Body of pancreas (tissue), 4 donors: ENCODE measurements at regions not wholly inside any gene's neighbourhood (a gene's known extent, or its start where the extent isn't known, plus 50 kb on each side); places are given as distances from the start of the nearest gene placed in this dataset.

Experiments
- ATAC-seq: fragments of 150-250 bp; one replicate; pipeline ENCODE4 v1.9.1; 2016
- DNase-seq, 4 donors: peaks; one replicate each; pipeline ENCODE4 v3.0.0-alpha.2; 2019
- H3K27ac ChIP-seq, 4 donors: fragments of 200-600 bp; sonication (generic); 1 replicate in 3 of 4; 2 replicates in 1 of 4; pipeline versions ENCODE4 v1.5.1 to v1.6.1; 2016 to 2019; ENCODE audit warnings: mild to moderate bottlenecking in 1 of 4, mixed read lengths in 1 of 4, moderate library complexity in 1 of 4
- H3K27me3 ChIP-seq, 2 donors: fragments of 200-600 bp; sonication (generic); one replicate each; pipeline ENCODE4 v1.6.0; 2016; ENCODE audit warnings: mild to moderate bottlenecking in 1 of 2
- H3K36me3 ChIP-seq, 2 donors: fragments of 200-600 bp; sonication (generic); replicated peaks in 1 of 2; 2 replicates each; pipeline ENCODE4 v1.5.1; 2016; ENCODE audit warnings: low read depth in 2 of 2; ENCODE audit not compliant: insufficient read depth in 1 of 2
- H3K4me1 ChIP-seq: fragments of 200-600 bp; sonication (generic); one replicate; pipeline ENCODE4 v1.6.0; 2016
- H3K4me3 ChIP-seq, 2 donors: fragments of 200-600 bp; sonication (generic); 1 replicate in 1 of 2; 2 replicates in 1 of 2; pipeline ENCODE4 v1.5.1; 2016 to 2019
- H3K9me3 ChIP-seq, 3 donors: fragments of 200-600 bp; sonication (generic); 1 replicate in 2 of 3; 2 replicates in 1 of 3; pipeline ENCODE4 v1.5.1; 2016
- POLR2A ChIP-seq, 3 donors: fragments of 450-650 bp; IDR thresholded peaks; one replicate each; pipeline ENCODE4 v1.6.1; 2016; ENCODE audit warnings: antibody characterized with exemption in 3 of 3, mild to moderate bottlenecking in 2 of 3
- WGBS, 2 donors: methylation state at CpG; one replicate each; pipeline ENCODE4 v1.1.5; 2017; 5-methylcytosine and 5-hydroxymethylcytosine counted together
- intact Hi-C: fragments of 100-400 bp; cut with DNase I; formaldehyde crosslinking; loops from one replicate; pipeline ENCODE4 v1.15.1; 2023
- TF ChIP-seq, protein P1 (sequence below), 7 experiments: fragments of 450-650 bp in 4 of 7; fragments of 200-600 bp in 3 of 7; sonication (generic) in 3 of 7; IDR thresholded peaks; one replicate each; pipeline ENCODE4 v1.5.1; 2016 to 2019; ENCODE audit warnings: antibody characterized with exemption in 7 of 7

DNA sequence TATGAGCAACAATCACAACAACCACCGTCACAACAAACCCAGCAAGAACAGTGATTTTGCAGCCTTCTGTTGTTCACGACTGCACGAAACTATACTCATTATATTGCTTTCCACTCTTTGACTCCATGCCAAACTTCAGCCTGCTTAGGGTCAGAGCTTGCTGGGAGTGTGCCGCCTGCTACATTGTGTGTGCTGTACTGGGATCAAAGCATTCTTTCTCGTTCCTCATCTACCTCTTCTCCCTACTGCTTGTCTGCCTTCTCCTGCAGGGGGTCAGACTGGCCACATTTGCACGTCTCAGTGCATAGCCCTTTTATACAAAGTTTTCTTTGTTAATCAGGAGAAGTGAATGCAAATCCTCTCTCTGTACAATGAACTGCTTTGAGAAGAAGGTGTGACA lies 401.6 kb upstream of the CITED2 start:
- TF ChIP-seq, protein P1, sequence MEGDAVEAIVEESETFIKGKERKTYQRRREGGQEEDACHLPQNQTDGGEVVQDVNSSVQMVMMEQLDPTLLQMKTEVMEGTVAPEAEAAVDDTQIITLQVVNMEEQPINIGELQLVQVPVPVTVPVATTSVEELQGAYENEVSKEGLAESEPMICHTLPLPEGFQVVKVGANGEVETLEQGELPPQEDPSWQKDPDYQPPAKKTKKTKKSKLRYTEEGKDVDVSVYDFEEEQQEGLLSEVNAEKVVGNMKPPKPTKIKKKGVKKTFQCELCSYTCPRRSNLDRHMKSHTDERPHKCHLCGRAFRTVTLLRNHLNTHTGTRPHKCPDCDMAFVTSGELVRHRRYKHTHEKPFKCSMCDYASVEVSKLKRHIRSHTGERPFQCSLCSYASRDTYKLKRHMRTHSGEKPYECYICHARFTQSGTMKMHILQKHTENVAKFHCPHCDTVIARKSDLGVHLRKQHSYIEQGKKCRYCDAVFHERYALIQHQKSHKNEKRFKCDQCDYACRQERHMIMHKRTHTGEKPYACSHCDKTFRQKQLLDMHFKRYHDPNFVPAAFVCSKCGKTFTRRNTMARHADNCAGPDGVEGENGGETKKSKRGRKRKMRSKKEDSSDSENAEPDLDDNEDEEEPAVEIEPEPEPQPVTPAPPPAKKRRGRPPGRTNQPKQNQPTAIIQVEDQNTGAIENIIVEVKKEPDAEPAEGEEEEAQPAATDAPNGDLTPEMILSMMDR (IDR thresholded peaks at IDR 0.05): no peak
- TF ChIP-seq POLR2A (IDR thresholded peaks at IDR 0.05): no peak
- intact Hi-C loops: no loop called here
- ATAC-seq: no peak
- Histone ChIP-seq H3K27ac (no peak overlapping the region), H3K9me3 (no peaks in the 10 kb centered on the region), H3K36me3 (no peaks in the 10 kb centered on the region), H3K4me3 (no peak overlapping the region), H3K27me3 (no peaks in the 10 kb centered on the region), H3K4me1 (peaks cover 46% of the 10 kb centered on the region)
- DNase-seq: peak in 3 of 4 donors; percentile 27 to 39 (median 36)
- WGBS, 2 donors: 26 to 29% methylated on average over 6 of the region's 6 CpGs

DNA sequence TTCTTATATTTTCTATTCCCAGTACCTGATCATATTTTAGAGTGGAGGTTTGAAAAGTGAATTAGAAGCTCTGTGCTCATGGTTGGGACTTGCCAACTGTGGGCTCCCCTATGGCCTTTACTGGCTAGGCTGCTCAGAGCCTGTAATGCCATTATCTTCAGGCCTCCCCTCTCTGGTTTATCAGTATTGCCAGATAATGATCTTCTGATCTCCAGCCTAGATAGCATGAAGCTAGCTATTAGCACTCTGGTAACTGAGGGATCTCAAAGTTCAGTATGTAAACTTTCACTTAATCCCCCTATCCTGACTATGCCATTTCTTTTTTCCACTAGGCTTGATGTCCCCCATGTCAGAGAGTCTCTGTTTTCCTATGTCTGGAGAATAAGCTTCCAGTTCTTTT lies 393.7 kb upstream of the CITED2 start:
- DNase-seq (no peak), ATAC-seq (no peak)
- H3K9me3 ChIP-seq: no peaks in the 10 kb centered on the region
- TF ChIP-seq, protein P1 (IDR thresholded peaks at IDR 0.05): no peak
- TF ChIP-seq POLR2A (IDR thresholded peaks at IDR 0.05): no peak
- no peak overlapping the region for H3K27ac ChIP-seq
- intact Hi-C loops: no loop called here
- no peaks in the 10 kb centered on the region for H3K27me3 ChIP-seq
- no peaks in the 10 kb centered on the region for H3K36me3 ChIP-seq
- H3K4me1 ChIP-seq: peaks cover 9% of the 10 kb centered on the region
- H3K4me3 ChIP-seq: no peak overlapping the region

DNA sequence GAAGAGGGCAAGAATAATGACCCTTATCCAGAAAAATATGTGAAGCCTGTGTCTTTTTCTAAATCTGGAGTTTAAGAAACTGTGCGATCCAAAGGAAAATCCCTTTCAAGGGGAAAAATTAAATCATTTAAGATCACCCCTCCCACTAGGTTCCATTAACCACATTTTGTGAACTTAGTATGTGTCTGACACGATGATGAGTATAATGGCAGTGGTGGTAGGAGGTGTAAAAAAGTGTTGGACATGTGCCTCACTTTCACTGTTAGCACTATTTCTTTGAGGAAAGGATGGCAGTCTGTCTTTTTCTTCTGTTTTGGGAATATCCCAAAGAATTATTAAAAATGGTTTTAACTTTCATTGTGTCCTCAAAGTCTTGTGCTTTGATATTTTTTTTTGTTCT lies 392.3 kb upstream of the CITED2 start:
- TF ChIP-seq, protein P1 (IDR thresholded peaks at IDR 0.05): no peak
- TF ChIP-seq POLR2A (IDR thresholded peaks at IDR 0.05): no peak
- ATAC-seq (no peak), DNase-seq (no peak)
- WGBS, 2 donors: 96% methylated on average over 2 of the region's 2 CpGs
- H3K4me1 ChIP-seq: peaks cover 9% of the 10 kb centered on the region
- no peak overlapping the region for H3K27ac ChIP-seq
- no peaks in the 10 kb centered on the region for H3K9me3 ChIP-seq
- intact Hi-C loops: no loop called here
- H3K36me3 ChIP-seq: no peaks in the 10 kb centered on the region
- H3K4me3 ChIP-seq: no peak overlapping the region
- no peaks in the 10 kb centered on the region for H3K27me3 ChIP-seq

DNA sequence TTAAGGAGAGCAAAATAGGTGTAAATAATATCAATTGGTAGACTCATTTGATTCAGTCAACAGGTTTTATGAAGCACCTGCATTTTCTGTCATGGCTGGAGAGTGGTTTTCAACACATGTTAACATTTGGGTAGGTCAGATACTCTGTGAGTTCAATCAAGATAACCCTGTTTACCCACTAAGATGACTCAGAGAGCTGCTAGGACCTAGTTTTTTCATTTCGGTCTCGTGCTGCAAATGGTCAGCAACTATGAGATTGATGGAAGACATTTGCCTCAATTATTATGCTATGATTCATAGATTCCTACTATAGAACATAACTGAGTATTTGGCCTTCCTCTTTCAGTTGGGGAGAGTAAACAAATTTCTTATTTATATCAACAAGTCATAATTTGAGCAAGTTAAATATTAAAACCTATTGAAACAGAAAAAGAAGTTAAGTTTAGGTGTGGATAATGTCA lies 391.4 kb upstream of the CITED2 start:
- Histone ChIP-seq H3K4me3 (no peak overlapping the region), H3K27ac (no peak overlapping the region), H3K4me1 (peaks cover 9% of the 10 kb centered on the region), H3K36me3 (no peaks in the 10 kb centered on the region), H3K9me3 (no peaks in the 10 kb centered on the region), H3K27me3 (no peaks in the 10 kb centered on the region)
- 13 to 23% methylated on average over 2 of the region's 2 CpGs for WGBS, 2 donors
- TF ChIP-seq POLR2A (IDR thresholded peaks at IDR 0.05): no peak
- TF ChIP-seq, protein P1 (IDR thresholded peaks at IDR 0.05): no peak
- DNase-seq: peak in 2 of 4 donors; percentile 26 to 28
- intact Hi-C loops: no loop called here
- peak; percentile 75 for ATAC-seq

DNA sequence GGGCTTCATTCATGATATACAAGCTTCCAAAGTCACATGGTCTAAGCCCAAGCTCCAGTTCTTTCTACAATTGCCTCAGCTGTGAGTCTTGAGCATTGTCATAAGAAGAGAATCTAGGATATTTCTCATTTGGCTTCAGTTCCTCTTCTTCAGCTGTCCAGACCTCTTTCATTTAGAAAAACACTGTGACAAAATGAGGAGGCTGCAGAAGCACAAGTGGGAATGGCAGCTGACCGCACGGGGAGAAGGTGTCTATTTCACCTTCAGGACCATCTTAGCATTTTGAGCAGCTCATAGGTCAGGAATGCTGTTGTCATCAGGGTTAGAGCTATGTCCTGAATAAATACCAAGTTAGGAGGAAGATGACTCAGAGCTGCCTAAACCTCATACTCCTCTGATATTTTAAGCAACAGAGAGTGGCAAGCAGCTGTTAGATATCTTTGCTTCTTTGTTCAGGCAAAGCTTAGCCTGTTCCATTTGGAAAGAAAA lies 390.1 kb upstream of the CITED2 start:
- peak in 1 of 4 donors; percentile 34 for DNase-seq
- H3K4me3 ChIP-seq: no peak overlapping the region
- peak; percentile 66 for ATAC-seq
- H3K27me3 ChIP-seq: no peaks in the 10 kb centered on the region
- peak overlapping the region in 1 of 4 donors; percentile 50 for H3K27ac ChIP-seq
- WGBS, 2 donors: 64 to 77% methylated on average over 2 of the region's 2 CpGs
- TF ChIP-seq POLR2A (IDR thresholded peaks at IDR 0.05): no peak
- TF ChIP-seq, protein P1 (IDR thresholded peaks at IDR 0.05): no peak
- no peaks in the 10 kb centered on the region for H3K9me3 ChIP-seq
- intact Hi-C loops: no loop called here
- H3K36me3 ChIP-seq: no peaks in the 10 kb centered on the region
- peaks cover 9% of the 10 kb centered on the region for H3K4me1 ChIP-seq
